ENCODE measurements at regions not wholly inside any gene's neighbourhood (a gene's known extent, or its start where the extent isn't known, plus 50 kb on each side); places are given as distances from the start of the nearest gene placed in this dataset.

GRCh38 chr22:49686495-49687219, 141.0 kb downstream of the BRD1 start:
- intact Hi-C loops (cut with micrococcal nuclease; ENCODE audit: unreplicated experiment): no loop called here
- ChIA-PET CTCF (no interaction called here), POLR2A (no interaction called here)
- in situ Hi-C loops (cut with HindIII; ENCODE audit: low pct_unique_long_range_greater_than_20kb, low sequenced_read_pairs): no loop called here
- TF ChIP-seq REST (IDR thresholded peaks at IDR 0.05; ENCODE audit: insufficient read depth in 1 of 2, low read depth in 2 of 2, low read length in 1 of 2) (no peak), CTCF (IDR thresholded peaks at IDR 0.05) (no peak), TCF7L2 (IDR thresholded peaks at IDR 0.05; ENCODE audit: low read depth, low read length) (no peak), POLR2AphosphoS5 (IDR thresholded peaks at IDR 0.05; ENCODE audit: low read depth, low read length) (no peak), SIN3A (IDR thresholded peaks at IDR 0.05; ENCODE audit: borderline replicate concordance, insufficient read depth, low read depth, low read length) (no peak)
- no peaks in the 10 kb centered on the region for H3K4me1 ChIP-seq (ENCODE audit: control insufficient read depth, insufficient read depth, low read length)
- H3K36me3 ChIP-seq (ENCODE audit: control insufficient read depth, insufficient read depth, low read length): no peaks in the 10 kb centered on the region
- H3K27ac ChIP-seq (ENCODE audit: low read length): no peak overlapping the region
- H3K27me3 ChIP-seq (ENCODE audit: control insufficient read depth, insufficient read depth, low read length): peaks cover 2% of the 10 kb centered on the region; the same call in 1 of the 2 replicates
- no peaks in the 10 kb centered on the region for H3K9me3 ChIP-seq (ENCODE audit: control insufficient read depth, insufficient read depth, low read depth, low read length)
- BruUV-seq (replicated peaks): no TSS peak
- H3K4me3 ChIP-seq (ENCODE audit: low read depth in 2 of 2, low read length in 2 of 2): no peak overlapping the region
- DNase-seq (ENCODE audit: low read depth, low spot score) (no peak), ATAC-seq (no peak)

- Histone ChIP-seq H3K4me1 (ENCODE audit: control insufficient read depth, insufficient read depth, low read length) (no peaks in the 10 kb centered on the region), H3K27me3 (ENCODE audit: control insufficient read depth, insufficient read depth, low read length) (peaks cover 2% of the 10 kb centered on the region; the same call in 1 of the 2 replicates), H3K27ac (ENCODE audit: low read length) (no peak overlapping the region), H3K4me3 (ENCODE audit: low read depth in 2 of 2, low read length in 2 of 2) (no peak overlapping the region), H3K9me3 (ENCODE audit: control insufficient read depth, insufficient read depth, low read depth, low read length) (no peaks in the 10 kb centered on the region), H3K36me3 (ENCODE audit: control insufficient read depth, insufficient read depth, low read length) (no peaks in the 10 kb centered on the region)
- intact Hi-C loops (cut with micrococcal nuclease; ENCODE audit: unreplicated experiment) (no loop called here), in situ Hi-C loops (cut with HindIII; ENCODE audit: low pct_unique_long_range_greater_than_20kb, low sequenced_read_pairs) (no loop called here)
- TF ChIP-seq CTCF (IDR thresholded peaks at IDR 0.05) (no peak), POLR2AphosphoS5 (IDR thresholded peaks at IDR 0.05; ENCODE audit: low read depth, low read length) (no peak), SIN3A (IDR thresholded peaks at IDR 0.05; ENCODE audit: borderline replicate concordance, insufficient read depth, low read depth, low read length) (no peak), REST (IDR thresholded peaks at IDR 0.05; ENCODE audit: insufficient read depth in 1 of 2, low read depth in 2 of 2, low read length in 1 of 2) (no peak), TCF7L2 (IDR thresholded peaks at IDR 0.05; ENCODE audit: low read depth, low read length) (no peak)
- no TSS peak for BruUV-seq (replicated peaks)
- ATAC-seq (no peak), DNase-seq (ENCODE audit: low read depth, low spot score) (no peak)
- CTCF ChIA-PET: no interaction called here
- POLR2A ChIA-PET: no interaction called here
Observed at GRCh38 chr22:49685686-49686085, 142.0 kb downstream of the BRD1 start.

Data from Panc1 (cell line).